Spleen (tissue), 7 donors: ENCODE measurements at regions not wholly inside any gene's neighbourhood (a gene's known extent, or its start where the extent isn't known, plus 50 kb on each side); places are given as distances from the start of the nearest gene placed in this dataset.

Experiments used
- POLR2A ChIP-seq, 3 donors: fragments of 450-650 bp; IDR thresholded peaks; one replicate each; pipeline ENCODE4 v1.5.1; 2017; ENCODE audit warnings: antibody characterized with exemption in 3 of 3, mild to moderate bottlenecking in 1 of 3
- TF ChIP-seq, protein P1 (sequence below), 11 experiments: fragments of 200-600 bp in 7 of 11; fragments of 450-650 bp in 4 of 11; sonication (generic) in 4 of 11; IDR thresholded peaks in 8 of 11; conservative IDR thresholded peaks in 3 of 11; 1 replicate in 7 of 11; 2 replicates in 4 of 11; pipeline versions ENCODE4 v1.4.0 to v1.8.0; 2016 to 2021; ENCODE audit warnings: antibody characterized with exemption in 11 of 11, inconsistent platforms in 4 of 11, mild to moderate bottlenecking in 1 of 11
- donor health status: DM: no; HTN: no; CAD: no; lungs with moderate emphysema.
- donor health status: DM: no; HTN: no; CAD: no.
- donor health status: DM: no; HTN: no; CAD: no.

DNA sequence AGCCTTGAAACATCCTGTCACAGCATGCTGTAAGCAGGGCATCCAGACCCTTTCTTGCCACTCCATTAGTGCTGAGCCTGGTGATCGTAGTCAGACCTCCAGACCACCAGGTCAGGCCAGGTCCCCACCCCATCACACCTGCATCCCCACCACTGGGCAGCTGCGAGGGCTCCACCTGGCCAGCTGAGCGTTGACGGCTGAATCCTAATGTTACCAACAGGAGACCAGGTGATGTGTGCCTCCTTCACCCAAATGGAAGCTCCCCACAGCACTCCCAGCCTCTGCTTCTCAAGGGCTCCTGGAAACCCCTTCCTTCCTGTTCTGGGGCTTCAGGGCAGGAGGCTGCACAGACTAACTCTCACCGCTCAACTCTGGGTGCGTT is 189.4 kb downstream of the C16orf95 start:
- TF ChIP-seq, protein P1, sequence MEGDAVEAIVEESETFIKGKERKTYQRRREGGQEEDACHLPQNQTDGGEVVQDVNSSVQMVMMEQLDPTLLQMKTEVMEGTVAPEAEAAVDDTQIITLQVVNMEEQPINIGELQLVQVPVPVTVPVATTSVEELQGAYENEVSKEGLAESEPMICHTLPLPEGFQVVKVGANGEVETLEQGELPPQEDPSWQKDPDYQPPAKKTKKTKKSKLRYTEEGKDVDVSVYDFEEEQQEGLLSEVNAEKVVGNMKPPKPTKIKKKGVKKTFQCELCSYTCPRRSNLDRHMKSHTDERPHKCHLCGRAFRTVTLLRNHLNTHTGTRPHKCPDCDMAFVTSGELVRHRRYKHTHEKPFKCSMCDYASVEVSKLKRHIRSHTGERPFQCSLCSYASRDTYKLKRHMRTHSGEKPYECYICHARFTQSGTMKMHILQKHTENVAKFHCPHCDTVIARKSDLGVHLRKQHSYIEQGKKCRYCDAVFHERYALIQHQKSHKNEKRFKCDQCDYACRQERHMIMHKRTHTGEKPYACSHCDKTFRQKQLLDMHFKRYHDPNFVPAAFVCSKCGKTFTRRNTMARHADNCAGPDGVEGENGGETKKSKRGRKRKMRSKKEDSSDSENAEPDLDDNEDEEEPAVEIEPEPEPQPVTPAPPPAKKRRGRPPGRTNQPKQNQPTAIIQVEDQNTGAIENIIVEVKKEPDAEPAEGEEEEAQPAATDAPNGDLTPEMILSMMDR (IDR thresholded peaks at IDR 0.05 in 8 of 11, conservative IDR thresholded peaks at IDR 0.05 in 3 of 11): no peak
- no peak for TF ChIP-seq POLR2A (IDR thresholded peaks at IDR 0.05)
